ENCODE measurements at regions not wholly inside any gene's neighbourhood (a gene's known extent, or its start where the extent isn't known, plus 50 kb on each side); places are given as distances from the start of the nearest gene placed in this dataset.

DNA sequence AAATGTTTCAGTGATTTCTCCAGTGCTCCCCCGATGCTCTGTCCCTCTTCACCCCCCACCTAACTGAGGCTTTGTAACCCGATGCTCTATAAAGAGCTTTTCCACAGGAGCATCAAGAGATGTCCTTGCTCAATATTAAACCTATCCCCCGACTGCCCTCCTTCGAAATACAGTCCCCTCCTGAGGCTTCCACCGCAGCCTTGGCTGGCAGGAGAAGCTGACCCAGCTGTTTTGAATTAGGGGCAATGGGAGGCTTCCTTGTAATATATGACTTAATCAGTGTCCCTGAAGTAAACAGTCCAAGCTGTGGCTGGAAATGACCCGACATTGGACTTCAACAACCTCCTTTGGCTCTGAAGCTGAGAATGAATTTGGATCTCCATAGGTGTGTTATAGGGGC, 62.4 kb downstream of the TMEM30B start:
- no peak for TF ChIP-seq EZH2phosphoT487 (IDR thresholded peaks at IDR 0.05; ENCODE audit: low read depth, severe bottlenecking, unreplicated experiment)
- no peak for TF ChIP-seq CTCF (IDR thresholded peaks at IDR 0.05; ENCODE audit: poor library complexity)
- no peak for TF ChIP-seq EZH2 (IDR thresholded peaks at IDR 0.05; ENCODE audit: borderline replicate concordance)

All from hepatocyte (in vitro differentiated cells).